ENCODE measurements at regions not wholly inside any gene's neighbourhood (a gene's known extent, or its start where the extent isn't known, plus 50 kb on each side); places are given as distances from the start of the nearest gene placed in this dataset.
"Not testable (repeated sequence)": the region's sequence is repeated elsewhere in the genome, so short reads cannot be mapped to it uniquely, and the experiment has no call there.

- no peak overlapping the region for H3K18ac ChIP-seq (ENCODE audit: low read length)
- H3K14ac ChIP-seq (ENCODE audit: low read length), result no peak overlapping the region
- peaks cover 0 to 2% of the 10 kb centered on the region in 2 donors for H3K4me1 ChIP-seq (ENCODE audit: control insufficient read depth in 2 of 2, insufficient read depth in 1 of 2, low read depth in 1 of 2, low read length in 2 of 2)
- H3K9me3 ChIP-seq (replicated peaks in 1 of 2; ENCODE audit: control insufficient read depth in 2 of 2, insufficient read depth in 1 of 2, low read depth in 1 of 2, low read length in 2 of 2), result peaks cover 0 to 2% of the 10 kb centered on the region in 2 donors
- H3K79me1 ChIP-seq (ENCODE audit: low read depth, low read length), result no peaks in the 10 kb centered on the region
- no peak overlapping the region for H4K8ac ChIP-seq (ENCODE audit: low read depth, low read length)
- no CpG with 5 or more reads among the region's 4 CpGs for WGBS, 2 donors (ENCODE audit: extremely low coverage in 2 of 2, insufficient read length in 2 of 2, insufficient replicate concordance in 1 of 2)
- no peak overlapping the region for H2BK120ac ChIP-seq (ENCODE audit: low read depth, low read length)
- H4K91ac ChIP-seq (ENCODE audit: low read depth, low read length, poor library complexity), result no peak overlapping the region
- H2BK5ac ChIP-seq (ENCODE audit: low read length), result no peak overlapping the region
- no peak overlapping the region for H2BK12ac ChIP-seq (ENCODE audit: low read length)
- H2BK15ac ChIP-seq (ENCODE audit: low read length), result no peak overlapping the region
- peaks cover 0 to 4% (median 0%) of the 10 kb centered on the region in 3 experiments for H3K27me3 ChIP-seq (ENCODE audit: control insufficient read depth in 3 of 3, insufficient read depth in 3 of 3, low read depth in 1 of 3, low read length in 3 of 3)
- no peak overlapping the region for H3K27ac ChIP-seq (replicated peaks; ENCODE audit: low read length)
- no peak overlapping the region for H3K9ac ChIP-seq (ENCODE audit: low read depth, low read length, poor library complexity)
- H3K36me3 ChIP-seq (replicated peaks in 1 of 2; ENCODE audit: control insufficient read depth in 2 of 2, insufficient read depth in 2 of 2, low read length in 2 of 2), result no peaks in the 10 kb centered on the region
- H3K23ac ChIP-seq (ENCODE audit: low read depth, low read length, poor library complexity), result no peak overlapping the region
- no peak overlapping the region for H3K4me2 ChIP-seq (ENCODE audit: insufficient read depth, low read length, poor library complexity, severe bottlenecking)
- H2AK5ac ChIP-seq (ENCODE audit: low read depth, low read length), result no peak overlapping the region
- no peak overlapping the region for H2AFZ ChIP-seq (ENCODE audit: low read length)
- H3K4me3 ChIP-seq (ENCODE audit: low read length in 2 of 2), result no peak overlapping the region
- DNase-seq (ENCODE audit: low spot score), result no peak
- H3K4ac ChIP-seq (ENCODE audit: low read length), result no peak overlapping the region
These were observed 349.4 kb upstream of the JARID2 start for GRCh38 chr6:14896475-14896874.

GRCh38 chr6:14897831-14898230 is 348.0 kb upstream of the JARID2 start:
- Histone ChIP-seq H2BK12ac (ENCODE audit: low read length) (no peak overlapping the region), H3K36me3 (replicated peaks in 1 of 2; ENCODE audit: control insufficient read depth in 2 of 2, insufficient read depth in 2 of 2, low read length in 2 of 2) (no peaks in the 10 kb centered on the region), H3K18ac (ENCODE audit: low read length) (no peak overlapping the region), H3K9me3 (replicated peaks in 1 of 2; ENCODE audit: control insufficient read depth in 2 of 2, insufficient read depth in 1 of 2, low read depth in 1 of 2, low read length in 2 of 2) (peaks cover 0 to 2% of the 10 kb centered on the region in 2 donors), H2AFZ (ENCODE audit: low read length) (no peak overlapping the region), H3K14ac (ENCODE audit: low read length) (no peak overlapping the region), H2BK120ac (ENCODE audit: low read depth, low read length) (no peak overlapping the region), H4K8ac (ENCODE audit: low read depth, low read length) (no peak overlapping the region), H2BK15ac (ENCODE audit: low read length) (no peak overlapping the region), H3K9ac (ENCODE audit: low read depth, low read length, poor library complexity) (no peak overlapping the region), H3K4me1 (ENCODE audit: control insufficient read depth in 2 of 2, insufficient read depth in 1 of 2, low read depth in 1 of 2, low read length in 2 of 2) (no peaks in the 10 kb centered on the region), H2AK5ac (ENCODE audit: low read depth, low read length) (no peak overlapping the region), H3K27me3 (ENCODE audit: control insufficient read depth in 3 of 3, insufficient read depth in 3 of 3, low read depth in 1 of 3, low read length in 3 of 3) (peaks cover 0 to 4% (median 0%) of the 10 kb centered on the region in 3 experiments), H3K4me3 (ENCODE audit: low read length in 2 of 2) (no peak overlapping the region), H3K23ac (ENCODE audit: low read depth, low read length, poor library complexity) (no peak overlapping the region), H3K79me1 (ENCODE audit: low read depth, low read length) (no peaks in the 10 kb centered on the region), H4K91ac (ENCODE audit: low read depth, low read length, poor library complexity) (no peak overlapping the region), H2BK5ac (ENCODE audit: low read length) (no peak overlapping the region), H3K27ac (replicated peaks; ENCODE audit: low read length) (no peak overlapping the region), H3K4ac (ENCODE audit: low read length) (no peak overlapping the region), H3K4me2 (ENCODE audit: insufficient read depth, low read length, poor library complexity, severe bottlenecking) (no peak overlapping the region)
- no CpG with 5 or more reads among the region's 5 CpGs for WGBS, 2 donors (ENCODE audit: extremely low coverage in 2 of 2, insufficient read length in 2 of 2, insufficient replicate concordance in 1 of 2)
- no peak for DNase-seq (ENCODE audit: low spot score)

GRCh38 chr6:14899441-14899840 is 346.4 kb upstream of the JARID2 start:
- not testable (repeated sequence) for H3K18ac ChIP-seq (ENCODE audit: low read length); H3K79me1 ChIP-seq (ENCODE audit: low read depth, low read length); H2BK12ac ChIP-seq (ENCODE audit: low read length); H3K23ac ChIP-seq (ENCODE audit: low read depth, low read length, poor library complexity); H2BK15ac ChIP-seq (ENCODE audit: low read length); H2AK5ac ChIP-seq (ENCODE audit: low read depth, low read length); H4K91ac ChIP-seq (ENCODE audit: low read depth, low read length, poor library complexity); H3K4me2 ChIP-seq (ENCODE audit: insufficient read depth, low read length, poor library complexity, severe bottlenecking); H3K4me1 ChIP-seq (ENCODE audit: control insufficient read depth in 2 of 2, insufficient read depth in 1 of 2, low read depth in 1 of 2, low read length in 2 of 2); H2AFZ ChIP-seq (ENCODE audit: low read length); H3K4ac ChIP-seq (ENCODE audit: low read length); H3K4me3 ChIP-seq (ENCODE audit: low read length in 2 of 2); H3K27me3 ChIP-seq (ENCODE audit: control insufficient read depth in 3 of 3, insufficient read depth in 3 of 3, low read depth in 1 of 3, low read length in 3 of 3); H3K36me3 ChIP-seq (replicated peaks in 1 of 2; ENCODE audit: control insufficient read depth in 2 of 2, insufficient read depth in 2 of 2, low read length in 2 of 2); H3K9ac ChIP-seq (ENCODE audit: low read depth, low read length, poor library complexity); H3K14ac ChIP-seq (ENCODE audit: low read length); H4K8ac ChIP-seq (ENCODE audit: low read depth, low read length); DNase-seq (ENCODE audit: low spot score); H2BK120ac ChIP-seq (ENCODE audit: low read depth, low read length); H2BK5ac ChIP-seq (ENCODE audit: low read length); H3K27ac ChIP-seq (replicated peaks; ENCODE audit: low read length); H3K9me3 ChIP-seq (replicated peaks in 1 of 2; ENCODE audit: control insufficient read depth in 2 of 2, insufficient read depth in 1 of 2, low read depth in 1 of 2, low read length in 2 of 2)
- no CpG with 5 or more reads among the region's 4 CpGs for WGBS, 2 donors (ENCODE audit: extremely low coverage in 2 of 2, insufficient read length in 2 of 2, insufficient replicate concordance in 1 of 2)

GRCh38 chr6:14900919-14901318 is 344.9 kb upstream of the JARID2 start:
- Histone ChIP-seq H3K27ac (replicated peaks; ENCODE audit: low read length) (no peak overlapping the region), H3K18ac (ENCODE audit: low read length) (no peak overlapping the region), H3K9ac (ENCODE audit: low read depth, low read length, poor library complexity) (no peak overlapping the region), H2BK12ac (ENCODE audit: low read length) (no peak overlapping the region), H2BK120ac (ENCODE audit: low read depth, low read length) (no peak overlapping the region), H3K4me3 (ENCODE audit: low read length in 2 of 2) (no peak overlapping the region), H2BK5ac (ENCODE audit: low read length) (no peak overlapping the region), H2AFZ (ENCODE audit: low read length) (no peak overlapping the region), H2AK5ac (ENCODE audit: low read depth, low read length) (no peak overlapping the region), H3K79me1 (ENCODE audit: low read depth, low read length) (no peaks in the 10 kb centered on the region), H3K4me2 (ENCODE audit: insufficient read depth, low read length, poor library complexity, severe bottlenecking) (no peak overlapping the region), H4K91ac (ENCODE audit: low read depth, low read length, poor library complexity) (no peak overlapping the region), H3K4me1 (ENCODE audit: control insufficient read depth in 2 of 2, insufficient read depth in 1 of 2, low read depth in 1 of 2, low read length in 2 of 2) (no peaks in the 10 kb centered on the region), H3K36me3 (replicated peaks in 1 of 2; ENCODE audit: control insufficient read depth in 2 of 2, insufficient read depth in 2 of 2, low read length in 2 of 2) (no peaks in the 10 kb centered on the region), H3K4ac (ENCODE audit: low read length) (no peak overlapping the region), H2BK15ac (ENCODE audit: low read length) (no peak overlapping the region), H3K9me3 (replicated peaks in 1 of 2; ENCODE audit: control insufficient read depth in 2 of 2, insufficient read depth in 1 of 2, low read depth in 1 of 2, low read length in 2 of 2) (no peaks in the 10 kb centered on the region), H3K14ac (ENCODE audit: low read length) (no peak overlapping the region), H4K8ac (ENCODE audit: low read depth, low read length) (no peak overlapping the region), H3K27me3 (ENCODE audit: control insufficient read depth in 3 of 3, insufficient read depth in 3 of 3, low read depth in 1 of 3, low read length in 3 of 3) (peaks cover 0 to 4% (median 0%) of the 10 kb centered on the region in 3 experiments), H3K23ac (ENCODE audit: low read depth, low read length, poor library complexity) (no peak overlapping the region)
- no CpG with 5 or more reads among the region's 9 CpGs for WGBS, 2 donors (ENCODE audit: extremely low coverage in 2 of 2, insufficient read length in 2 of 2, insufficient replicate concordance in 1 of 2)
- no peak for DNase-seq (ENCODE audit: low spot score)
